ENCODE measurements at regions not wholly inside any gene's neighbourhood (a gene's known extent, or its start where the extent isn't known, plus 50 kb on each side); places are given as distances from the start of the nearest gene placed in this dataset.

DNA sequence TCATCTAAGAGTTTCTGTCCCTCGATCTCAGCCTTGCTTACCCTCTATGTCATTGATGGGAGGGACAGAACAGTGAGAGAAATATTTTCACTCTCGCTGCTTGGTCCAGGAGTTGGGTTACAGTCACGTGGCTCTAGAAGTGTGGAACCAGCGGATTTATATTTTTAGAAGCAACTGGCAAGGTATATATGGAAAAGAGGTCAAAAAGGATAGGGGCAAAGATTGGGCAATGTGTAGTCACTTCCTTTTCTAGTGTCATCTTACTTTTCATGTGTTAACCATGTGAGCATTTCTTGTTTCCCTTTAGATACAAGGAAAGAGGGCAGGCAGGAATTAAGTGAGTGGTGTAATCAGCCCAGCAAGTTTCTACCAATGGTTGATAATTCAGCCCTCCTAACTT lies 111.5 kb upstream of the ZNF366 start:
- no peak for TF ChIP-seq CTCF (IDR thresholded peaks at IDR 0.05)
- no peak for TF ChIP-seq POLR2AphosphoS5 (IDR thresholded peaks at IDR 0.05)
- TF ChIP-seq POLR2A (IDR thresholded peaks at IDR 0.05): no peak

Measured in breast epithelium (tissue), 3 donors.